ENCODE measurements at regions not wholly inside any gene's neighbourhood (a gene's known extent, or its start where the extent isn't known, plus 50 kb on each side); places are given as distances from the start of the nearest gene placed in this dataset.

GRCh38 chr16:80040413-80040812 is 439.9 kb upstream of the MAF start:
- no peak for TF ChIP-seq CTCF (IDR thresholded peaks at IDR 0.05; ENCODE audit: extremely low read depth in 1 of 2, insufficient read depth in 1 of 2, low read depth in 1 of 2, low read length in 2 of 2)
- no peak for TF ChIP-seq EZH2 (IDR thresholded peaks at IDR 0.05; ENCODE audit: borderline replicate concordance, low read depth, low read length, severe bottlenecking)

Measured in endothelial cell of umbilical vein (primary cell).